AG09319 (cell line): ENCODE measurements at regions not wholly inside any gene's neighbourhood (a gene's known extent, or its start where the extent isn't known, plus 50 kb on each side); places are given as distances from the start of the nearest gene placed in this dataset.

ENCODE experiments used
- DNase-seq: peaks from one replicate; pipeline ENCODE4 v3.0.0-alpha.2; 2010; ENCODE audit warnings: low read depth; ENCODE audit errors: extremely low read depth
- CTCF ChIP-seq: IDR thresholded peaks from 2 replicates; pipeline ENCODE4 v1.5.1; 2011; ENCODE audit warnings: low read depth, mild to moderate bottlenecking, inconsistent platforms, low read length, moderate library complexity

GRCh38 chr10:35950701-35951100, 308.6 kb upstream of the FZD8 start:
- no peak for DNase-seq
- TF ChIP-seq CTCF = no peak

DNA sequence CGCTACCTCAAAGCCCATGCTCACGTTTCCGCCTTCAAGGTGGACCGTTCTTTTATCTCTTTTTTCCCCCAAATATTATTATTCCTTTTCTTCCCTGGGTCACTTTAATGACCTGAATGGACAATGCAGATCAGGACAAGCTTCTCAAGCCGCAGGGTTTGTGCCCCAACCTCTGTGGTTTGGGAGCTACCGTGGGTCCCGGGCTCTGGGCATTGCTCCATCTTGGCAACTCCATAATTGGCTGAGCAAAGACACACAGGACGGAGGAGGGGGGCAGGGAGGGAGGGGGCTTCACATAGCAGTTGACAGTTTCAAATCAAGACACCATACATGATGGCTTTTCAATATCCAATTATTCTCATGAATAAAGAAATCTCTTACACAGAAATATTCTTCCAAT, 308.1 kb upstream of the FZD8 start:
- no peak for DNase-seq
- TF ChIP-seq CTCF = no peak

- DNase-seq = no peak
- no peak for TF ChIP-seq CTCF
Measured at GRCh38 chr10:35949811-35950211, 307.7 kb upstream of the FZD8 start.

DNA sequence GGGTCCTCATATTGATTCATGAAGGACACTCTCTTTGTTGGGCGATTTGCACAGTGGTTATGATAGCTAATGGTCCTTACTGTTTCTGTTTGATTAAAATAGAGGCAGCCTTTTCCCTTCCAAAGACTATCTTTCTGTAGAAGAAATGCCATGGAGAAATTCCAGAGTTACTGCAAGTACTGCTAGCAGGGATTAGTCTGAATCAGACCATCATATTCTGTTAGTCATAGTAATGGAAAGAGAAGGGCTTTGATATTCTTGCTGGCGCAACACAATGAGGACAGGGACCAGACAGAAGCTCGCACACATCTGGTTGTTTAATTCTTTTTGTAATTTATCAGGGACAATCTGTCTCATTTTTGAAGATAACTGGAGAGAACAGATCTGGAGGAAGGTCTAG, 304.5 kb upstream of the FZD8 start:
- no peak for DNase-seq
- no peak for TF ChIP-seq CTCF

DNA sequence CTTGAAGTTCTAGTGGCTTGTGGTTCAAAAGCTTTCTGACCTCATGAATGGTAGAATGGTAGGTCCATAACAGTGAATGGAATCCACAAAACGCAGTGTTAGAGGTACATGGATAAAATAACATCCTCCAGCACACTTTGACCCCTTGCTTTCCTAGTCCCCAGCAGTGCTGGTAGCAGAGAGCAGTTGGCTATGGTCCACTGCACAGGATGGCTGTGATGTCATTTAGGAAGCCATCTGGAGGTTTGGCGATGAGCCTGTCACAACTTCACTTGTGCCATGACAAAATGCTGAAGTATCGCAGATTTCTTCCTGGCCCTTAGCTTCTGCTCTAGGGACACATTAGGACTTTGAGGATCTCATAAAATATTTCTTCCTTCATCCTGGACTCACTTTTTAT, 300.0 kb upstream of the FZD8 start:
- DNase-seq = no peak
- no peak for TF ChIP-seq CTCF

GRCh38 chr10:35940141-35941041, 298.3 kb upstream of the FZD8 start:
- TF ChIP-seq CTCF = no peak
- no peak for DNase-seq

GRCh38 chr10:35938160-35938559, 296.1 kb upstream of the FZD8 start:
- TF ChIP-seq CTCF = no peak
- DNase-seq = no peak
